OCI-LY7 (cell line): ENCODE measurements at regions not wholly inside any gene's neighbourhood (a gene's known extent, or its start where the extent isn't known, plus 50 kb on each side); places are given as distances from the start of the nearest gene placed in this dataset.

Source experiments
- CTCF ChIP-seq: fragments of 200-600 bp; sonication (generic); conservative IDR thresholded peaks from 2 replicates; pipeline ENCODE4 v1.5.1; 2014; ENCODE audit warnings: mild to moderate bottlenecking, antibody characterized with exemption, low read length, moderate library complexity, mixed read lengths
- EZH2phosphoT487 ChIP-seq: fragments of 200-600 bp; sonication (generic); IDR thresholded peaks from 2 replicates; pipeline ENCODE4 v1.6.1; 2018; ENCODE audit warnings: low read depth, borderline replicate concordance, mild to moderate bottlenecking, mixed run types, antibody characterized with exemption, low read length, moderate library complexity, mixed read lengths

DNA sequence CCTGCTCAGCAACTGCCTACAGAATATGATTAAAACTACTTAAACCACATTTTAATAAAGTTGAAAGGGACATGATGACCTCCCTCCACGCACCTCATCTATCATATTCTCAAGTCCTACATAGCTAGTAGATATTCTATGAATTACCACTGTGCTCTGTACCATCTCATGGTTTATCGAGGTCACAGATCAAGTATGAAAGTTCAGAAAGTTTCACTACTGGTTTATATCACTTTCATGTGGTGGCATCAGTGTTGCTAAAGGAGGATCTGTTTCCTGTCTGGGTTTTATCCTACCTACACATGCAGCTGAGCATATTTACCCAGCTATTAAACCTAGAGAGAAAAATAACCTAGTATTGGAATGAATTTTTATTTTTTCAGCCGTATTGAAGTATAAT is 214.9 kb upstream of the MON1B start:
- TF ChIP-seq CTCF (no peak), EZH2phosphoT487 (no peak)
